Activated CD4-positive, alpha-beta T cell treated with anti-CD3 and anti-CD28 coated beads, Interleukin-2, amount 10 ng/mL, durations not matched to agents 7 days and 5 days (primary cell): ENCODE measurements at regions not wholly inside any gene's neighbourhood (a gene's known extent, or its start where the extent isn't known, plus 50 kb on each side); places are given as distances from the start of the nearest gene placed in this dataset.

Experiments
- CTCF ChIA-PET: fragments of 350-600 bp; sonication (Branson Sonifier 250); formaldehyde crosslinking; loops from one replicate; lab custom pipeline; 2021; ENCODE audit warnings: antibody characterized with exemption; lab: Charles Lee
- POLR2A ChIA-PET: fragments of 350-600 bp; sonication (Branson Sonifier 250); formaldehyde crosslinking; loops from one replicate; lab custom pipeline; 2021; ENCODE audit warnings: antibody characterized with exemption; lab: Charles Lee
- DNase-seq: peaks from one replicate; pipeline ENCODE4 v3.0.0-alpha.2; 2020
- H3K27ac Mint-ChIP-seq: one replicate; pipeline ENCODE4 v1.8.0; 2021; ENCODE audit warnings: mild to moderate bottlenecking, moderate library complexity, mixed read lengths
- H3K27me3 Mint-ChIP-seq: one replicate; pipeline ENCODE4 v1.8.0; 2021; ENCODE audit warnings: mixed read lengths
- H3K36me3 Mint-ChIP-seq: one replicate; pipeline ENCODE4 v1.8.0; 2021; ENCODE audit warnings: low read depth, mixed read lengths
- H3K4me1 Mint-ChIP-seq: one replicate; pipeline ENCODE4 v1.8.0; 2021; ENCODE audit warnings: mixed read lengths
- H3K4me3 Mint-ChIP-seq: one replicate; pipeline ENCODE4 v1.8.0; 2021; ENCODE audit warnings: mild to moderate bottlenecking, moderate library complexity, mixed read lengths
- H3K9me3 Mint-ChIP-seq: one replicate; pipeline ENCODE4 v1.8.0; 2021; ENCODE audit warnings: mixed read lengths

- no peak overlapping the region for H3K4me3 Mint-ChIP-seq
- POLR2A ChIA-PET: no interaction called here
- DNase-seq: no peak
- CTCF ChIA-PET: no interaction called here
- no peaks in the 10 kb centered on the region for H3K9me3 Mint-ChIP-seq
- H3K27me3 Mint-ChIP-seq: peaks cover 2% of the 10 kb centered on the region
- no peaks in the 10 kb centered on the region for H3K36me3 Mint-ChIP-seq
- no peak overlapping the region for H3K27ac Mint-ChIP-seq
- H3K4me1 Mint-ChIP-seq: no peaks in the 10 kb centered on the region
Measured at GRCh38 chr10:9603972-9604371, 1413.7 kb upstream of the CELF2 start.

GRCh38 chr10:9605231-9605630 lies 1412.4 kb upstream of the CELF2 start:
- Mint-ChIP-seq H3K27me3 (peaks cover 2% of the 10 kb centered on the region), H3K27ac (no peak overlapping the region), H3K9me3 (no peaks in the 10 kb centered on the region), H3K4me1 (no peaks in the 10 kb centered on the region), H3K36me3 (no peaks in the 10 kb centered on the region), H3K4me3 (no peak overlapping the region)
- ChIA-PET POLR2A (no interaction called here), CTCF (no interaction called here)
- DNase-seq: no peak

- Mint-ChIP-seq H3K27ac (no peak overlapping the region), H3K4me3 (no peak overlapping the region), H3K36me3 (no peaks in the 10 kb centered on the region), H3K9me3 (no peaks in the 10 kb centered on the region), H3K4me1 (no peaks in the 10 kb centered on the region), H3K27me3 (peaks cover 2% of the 10 kb centered on the region)
- ChIA-PET CTCF (no interaction called here), POLR2A (no interaction called here)
- no peak for DNase-seq
Measured at GRCh38 chr10:9608602-9609001, 1409.1 kb upstream of the CELF2 start.

GRCh38 chr10:9613338-9614075 lies 1404.2 kb upstream of the CELF2 start:
- H3K27me3 Mint-ChIP-seq: peaks cover 3% of the 10 kb centered on the region
- H3K36me3 Mint-ChIP-seq: no peaks in the 10 kb centered on the region
- ChIA-PET POLR2A (no interaction called here), CTCF (no interaction called here)
- no peak overlapping the region for H3K27ac Mint-ChIP-seq
- H3K4me3 Mint-ChIP-seq: no peak overlapping the region
- H3K9me3 Mint-ChIP-seq: no peaks in the 10 kb centered on the region
- no peak for DNase-seq
- H3K4me1 Mint-ChIP-seq: no peaks in the 10 kb centered on the region

GRCh38 chr10:9615189-9615588 lies 1402.5 kb upstream of the CELF2 start:
- H3K4me1 Mint-ChIP-seq: no peaks in the 10 kb centered on the region
- peaks cover 2% of the 10 kb centered on the region for H3K9me3 Mint-ChIP-seq
- H3K27me3 Mint-ChIP-seq: peaks cover 3% of the 10 kb centered on the region
- CTCF ChIA-PET: no interaction called here
- H3K36me3 Mint-ChIP-seq: no peaks in the 10 kb centered on the region
- H3K4me3 Mint-ChIP-seq: no peak overlapping the region
- no peak for DNase-seq
- H3K27ac Mint-ChIP-seq: no peak overlapping the region
- POLR2A ChIA-PET: no interaction called here

- Mint-ChIP-seq H3K4me1 (no peaks in the 10 kb centered on the region), H3K27ac (no peak overlapping the region), H3K27me3 (no peaks in the 10 kb centered on the region), H3K9me3 (peaks cover 2% of the 10 kb centered on the region), H3K4me3 (no peak overlapping the region), H3K36me3 (no peaks in the 10 kb centered on the region)
- CTCF ChIA-PET: no interaction called here
- DNase-seq: no peak
- POLR2A ChIA-PET: no interaction called here
Measured at GRCh38 chr10:9621216-9621615, 1396.5 kb upstream of the CELF2 start.

- ChIA-PET CTCF (no interaction called here), POLR2A (no interaction called here)
- no peak for DNase-seq
- Mint-ChIP-seq H3K27ac (no peak overlapping the region), H3K9me3 (no peaks in the 10 kb centered on the region), H3K4me1 (no peaks in the 10 kb centered on the region), H3K36me3 (no peaks in the 10 kb centered on the region), H3K27me3 (no peaks in the 10 kb centered on the region), H3K4me3 (no peak overlapping the region)
Measured at GRCh38 chr10:9625304-9625703, 1392.4 kb upstream of the CELF2 start.

GRCh38 chr10:9634466-9634865 lies 1383.2 kb upstream of the CELF2 start:
- H3K4me1 Mint-ChIP-seq: no peaks in the 10 kb centered on the region
- ChIA-PET CTCF (no interaction called here), POLR2A (no interaction called here)
- H3K4me3 Mint-ChIP-seq: no peak overlapping the region
- no peak overlapping the region for H3K27ac Mint-ChIP-seq
- no peaks in the 10 kb centered on the region for H3K36me3 Mint-ChIP-seq
- no peaks in the 10 kb centered on the region for H3K27me3 Mint-ChIP-seq
- no peaks in the 10 kb centered on the region for H3K9me3 Mint-ChIP-seq
- DNase-seq: no peak

GRCh38 chr10:9635691-9636090 lies 1382.0 kb upstream of the CELF2 start:
- ChIA-PET POLR2A (no interaction called here), CTCF (no interaction called here)
- no peak for DNase-seq

GRCh38 chr10:9636216-9636615 lies 1381.5 kb upstream of the CELF2 start:
- ChIA-PET CTCF (no interaction called here), POLR2A (no interaction called here)
- DNase-seq: no peak
- Mint-ChIP-seq H3K4me3 (no peak overlapping the region), H3K4me1 (no peaks in the 10 kb centered on the region), H3K27ac (no peak overlapping the region), H3K36me3 (no peaks in the 10 kb centered on the region), H3K9me3 (no peaks in the 10 kb centered on the region), H3K27me3 (no peaks in the 10 kb centered on the region)

More at GRCh38 chr10:9635691-9636090, 1382.0 kb upstream of the CELF2 start:
- Mint-ChIP-seq H3K9me3 (no peaks in the 10 kb centered on the region), H3K36me3 (no peaks in the 10 kb centered on the region), H3K27ac (no peak overlapping the region), H3K27me3 (no peaks in the 10 kb centered on the region), H3K4me1 (no peaks in the 10 kb centered on the region), H3K4me3 (no peak overlapping the region)

- POLR2A ChIA-PET: no interaction called here
- no peaks in the 10 kb centered on the region for H3K4me1 Mint-ChIP-seq
Measured at GRCh38 chr10:9643782-9644181, 1373.9 kb upstream of the CELF2 start.

GRCh38 chr10:9645404-9645803 lies 1372.3 kb upstream of the CELF2 start:
- Mint-ChIP-seq H3K4me3 (no peak overlapping the region), H3K4me1 (no peaks in the 10 kb centered on the region), H3K9me3 (peaks cover 5% of the 10 kb centered on the region), H3K27ac (no peak overlapping the region), H3K27me3 (no peaks in the 10 kb centered on the region), H3K36me3 (no peaks in the 10 kb centered on the region)
- no peak for DNase-seq
- CTCF ChIA-PET: no interaction called here
- POLR2A ChIA-PET: no interaction called here

More at GRCh38 chr10:9643782-9644181, 1373.9 kb upstream of the CELF2 start:
- Mint-ChIP-seq H3K27me3 (no peaks in the 10 kb centered on the region), H3K27ac (no peak overlapping the region), H3K4me3 (no peak overlapping the region), H3K36me3 (no peaks in the 10 kb centered on the region), H3K9me3 (peaks cover 5% of the 10 kb centered on the region)
- CTCF ChIA-PET: no interaction called here
- DNase-seq: no peak

GRCh38 chr10:9645928-9646600 lies 1371.6 kb upstream of the CELF2 start:
- no peak for DNase-seq
- H3K27ac Mint-ChIP-seq: no peak overlapping the region
- CTCF ChIA-PET: no interaction called here
- H3K9me3 Mint-ChIP-seq: peaks cover 5% of the 10 kb centered on the region
- H3K27me3 Mint-ChIP-seq: no peaks in the 10 kb centered on the region
- POLR2A ChIA-PET: no interaction called here
- H3K4me1 Mint-ChIP-seq: no peaks in the 10 kb centered on the region
- no peaks in the 10 kb centered on the region for H3K36me3 Mint-ChIP-seq
- H3K4me3 Mint-ChIP-seq: no peak overlapping the region

- ChIA-PET CTCF (no interaction called here), POLR2A (no interaction called here)
- Mint-ChIP-seq H3K9me3 (no peaks in the 10 kb centered on the region), H3K4me1 (no peaks in the 10 kb centered on the region), H3K27ac (no peak overlapping the region), H3K27me3 (no peaks in the 10 kb centered on the region), H3K4me3 (no peak overlapping the region), H3K36me3 (no peaks in the 10 kb centered on the region)
- no peak for DNase-seq
Measured at GRCh38 chr10:9654261-9654660, 1363.4 kb upstream of the CELF2 start.
